ENCODE measurements at regions not wholly inside any gene's neighbourhood (a gene's known extent, or its start where the extent isn't known, plus 50 kb on each side); places are given as distances from the start of the nearest gene placed in this dataset.
"Not testable (repeated sequence)": the region's sequence is repeated elsewhere in the genome, so short reads cannot be mapped to it uniquely, and the experiment has no call there.

DNA sequence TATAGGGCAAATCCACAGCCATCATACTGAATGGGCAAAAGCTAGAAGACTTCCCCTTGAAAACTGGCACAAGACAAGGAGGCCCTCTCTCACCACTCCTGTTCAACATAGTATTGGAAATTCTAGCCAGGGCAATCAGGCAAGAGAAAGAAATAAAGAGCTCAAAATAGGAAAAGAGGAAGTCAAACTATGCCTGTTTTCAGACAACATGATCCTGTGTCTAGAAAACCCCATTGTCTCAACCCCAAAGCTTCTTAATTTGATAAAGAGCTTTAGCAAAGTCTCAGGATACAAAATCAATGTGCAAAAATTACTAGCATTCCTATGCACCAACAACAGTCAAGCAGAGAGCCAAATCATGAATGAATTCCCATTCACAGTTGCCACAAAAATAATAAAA lies 160.3 kb downstream of the CXXC4 start:
- H3K27me3 ChIP-seq: no peaks in the 10 kb centered on the region
- no peak overlapping the region for H3K27ac ChIP-seq
- H3K36me3 ChIP-seq: no peaks in the 10 kb centered on the region
- H3K9me3 ChIP-seq: peaks cover 0 to 5% (median 0%) of the 10 kb centered on the region in 4 donors
- DNase-seq: no peak
- no peak overlapping the region for H3K4me3 ChIP-seq
- H3K4me1 ChIP-seq: no peaks in the 10 kb centered on the region
- TF ChIP-seq, protein P1, sequence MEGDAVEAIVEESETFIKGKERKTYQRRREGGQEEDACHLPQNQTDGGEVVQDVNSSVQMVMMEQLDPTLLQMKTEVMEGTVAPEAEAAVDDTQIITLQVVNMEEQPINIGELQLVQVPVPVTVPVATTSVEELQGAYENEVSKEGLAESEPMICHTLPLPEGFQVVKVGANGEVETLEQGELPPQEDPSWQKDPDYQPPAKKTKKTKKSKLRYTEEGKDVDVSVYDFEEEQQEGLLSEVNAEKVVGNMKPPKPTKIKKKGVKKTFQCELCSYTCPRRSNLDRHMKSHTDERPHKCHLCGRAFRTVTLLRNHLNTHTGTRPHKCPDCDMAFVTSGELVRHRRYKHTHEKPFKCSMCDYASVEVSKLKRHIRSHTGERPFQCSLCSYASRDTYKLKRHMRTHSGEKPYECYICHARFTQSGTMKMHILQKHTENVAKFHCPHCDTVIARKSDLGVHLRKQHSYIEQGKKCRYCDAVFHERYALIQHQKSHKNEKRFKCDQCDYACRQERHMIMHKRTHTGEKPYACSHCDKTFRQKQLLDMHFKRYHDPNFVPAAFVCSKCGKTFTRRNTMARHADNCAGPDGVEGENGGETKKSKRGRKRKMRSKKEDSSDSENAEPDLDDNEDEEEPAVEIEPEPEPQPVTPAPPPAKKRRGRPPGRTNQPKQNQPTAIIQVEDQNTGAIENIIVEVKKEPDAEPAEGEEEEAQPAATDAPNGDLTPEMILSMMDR (IDR thresholded peaks at IDR 0.05): no peak
- TF ChIP-seq POLR2A (IDR thresholded peaks at IDR 0.05): no peak

DNA sequence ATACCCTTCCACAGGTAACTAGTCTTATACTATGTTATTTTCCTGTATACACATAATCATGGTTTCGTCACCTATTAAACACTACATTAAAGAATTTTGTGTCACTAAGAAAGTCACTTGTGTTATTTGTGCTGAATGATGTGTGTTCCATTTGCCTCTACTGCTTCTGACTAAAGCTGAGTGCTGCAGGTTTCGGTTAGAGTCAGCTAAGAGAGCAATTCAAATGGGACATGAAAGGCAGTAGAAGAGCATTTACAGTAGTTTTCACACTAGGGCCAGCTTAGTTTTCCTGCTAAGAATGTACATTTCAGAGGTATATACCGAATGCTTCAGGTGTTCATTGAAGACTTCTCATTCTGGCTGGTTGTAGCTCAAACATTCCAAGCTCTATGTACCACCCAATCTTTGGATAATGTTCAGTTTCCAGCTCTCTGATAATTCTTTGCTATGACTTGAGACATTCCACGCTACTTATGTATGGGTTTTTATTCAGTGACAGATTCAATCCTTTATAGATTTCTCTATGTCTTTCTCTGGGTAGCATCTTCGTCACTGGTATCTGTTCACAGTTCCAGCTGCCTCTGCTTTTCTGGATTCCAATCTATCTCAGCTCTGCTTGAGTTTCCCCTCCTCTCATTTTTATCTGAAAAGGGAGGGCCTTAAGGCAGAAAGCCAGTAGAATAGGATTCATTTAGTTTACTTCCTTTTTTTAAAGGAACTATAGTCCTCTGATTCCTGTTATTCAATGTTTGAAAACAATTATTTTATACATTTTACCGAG lies 164.4 kb downstream of the CXXC4 start:
- no peaks in the 10 kb centered on the region for H3K27me3 ChIP-seq
- no peaks in the 10 kb centered on the region for H3K4me1 ChIP-seq
- H3K36me3 ChIP-seq: no peaks in the 10 kb centered on the region
- no peak overlapping the region for H3K27ac ChIP-seq
- TF ChIP-seq, protein P1 (IDR thresholded peaks at IDR 0.05): no peak
- TF ChIP-seq POLR2A (IDR thresholded peaks at IDR 0.05): no peak
- peaks cover 0 to 5% (median 0%) of the 10 kb centered on the region in 4 donors for H3K9me3 ChIP-seq
- H3K4me3 ChIP-seq: no peak overlapping the region
- DNase-seq: no peak

DNA sequence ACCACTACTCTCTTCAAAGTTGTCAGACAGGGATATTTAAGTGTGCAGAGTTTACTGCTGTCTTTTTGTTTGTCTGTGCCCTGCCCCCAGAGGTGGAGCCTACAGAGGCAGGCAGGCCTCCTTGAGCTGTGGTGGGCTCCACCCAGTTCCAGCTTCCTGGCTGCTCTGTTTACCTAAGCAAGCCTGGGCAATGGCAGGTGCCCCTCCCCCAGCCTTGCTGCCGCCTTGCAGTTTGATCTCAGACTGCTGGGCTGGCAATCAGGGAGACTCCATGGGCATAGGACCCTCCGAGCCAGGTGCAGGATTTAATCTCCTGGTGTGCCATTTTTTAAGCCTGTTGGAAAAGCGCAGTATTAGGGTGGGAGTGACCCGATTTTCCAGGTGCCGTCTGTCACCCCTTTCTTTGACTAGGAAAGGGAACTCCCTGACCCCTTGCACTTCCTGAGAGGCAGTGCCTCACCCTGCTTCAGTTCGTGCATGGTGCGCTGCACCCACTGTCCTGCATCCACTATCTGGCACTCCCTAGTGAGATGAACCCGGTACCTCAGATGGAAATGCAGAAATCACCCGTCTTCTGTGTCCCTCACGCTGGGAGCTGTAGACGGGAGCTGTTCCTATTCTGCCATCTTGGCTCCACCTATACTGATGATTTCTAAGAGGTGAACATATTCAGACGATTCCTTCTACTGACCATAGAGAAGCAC lies 167.6 kb downstream of the CXXC4 start:
- not testable (repeated sequence) for H3K4me3 ChIP-seq, H3K9me3 ChIP-seq, H3K4me1 ChIP-seq, H3K27ac ChIP-seq, H3K27me3 ChIP-seq, H3K36me3 ChIP-seq, DNase-seq

DNA sequence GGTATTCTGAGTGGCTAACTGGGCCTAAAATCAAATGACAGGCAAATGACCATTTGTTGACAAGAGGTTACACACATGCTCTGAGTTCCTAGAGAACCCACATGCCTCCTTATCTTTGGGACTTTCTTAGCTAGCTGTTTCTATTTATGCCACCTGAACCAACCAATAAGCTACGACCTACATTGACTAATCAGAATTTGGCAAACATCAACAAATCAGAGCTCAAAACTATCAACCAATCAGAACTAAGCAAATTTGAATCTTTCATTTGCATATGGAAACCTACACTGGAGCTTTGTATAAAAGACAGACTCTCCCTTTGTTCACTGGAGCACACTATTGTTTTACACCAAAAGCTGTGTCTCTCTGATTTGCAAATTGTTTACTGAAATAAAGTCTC lies 192.0 kb downstream of the CXXC4 start:
- no peak for TF ChIP-seq POLR2A (IDR thresholded peaks at IDR 0.05)
- TF ChIP-seq, protein P1 (IDR thresholded peaks at IDR 0.05): no peak
- no peak for DNase-seq
- no peaks in the 10 kb centered on the region for H3K9me3 ChIP-seq
- no peak overlapping the region for H3K27ac ChIP-seq
- no peaks in the 10 kb centered on the region for H3K4me1 ChIP-seq
- H3K27me3 ChIP-seq: no peaks in the 10 kb centered on the region
- H3K4me3 ChIP-seq: no peak overlapping the region
- no peaks in the 10 kb centered on the region for H3K36me3 ChIP-seq

DNA sequence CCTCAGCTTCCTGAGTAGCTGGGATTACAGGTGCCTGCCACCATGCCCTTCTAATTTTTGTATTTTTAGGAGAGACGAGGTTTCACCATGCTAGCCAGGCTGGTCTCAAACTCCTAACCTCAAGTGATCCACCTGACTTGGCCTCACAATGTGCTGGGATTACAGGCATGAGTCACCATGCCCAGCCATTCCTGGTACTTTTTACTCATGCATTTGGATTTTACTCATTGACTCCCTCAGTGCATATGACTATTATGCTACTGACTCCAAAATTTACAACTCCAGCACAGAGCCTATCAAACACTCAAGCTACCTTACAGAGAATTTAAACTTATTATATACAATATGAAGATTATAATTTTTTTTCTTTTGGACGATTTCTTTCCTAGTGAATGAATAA lies 199.9 kb downstream of the CXXC4 start:
- TF ChIP-seq POLR2A (IDR thresholded peaks at IDR 0.05): no peak
- TF ChIP-seq, protein P1 (IDR thresholded peaks at IDR 0.05): no peak
- Histone ChIP-seq H3K27me3 (no peaks in the 10 kb centered on the region), H3K27ac (no peak overlapping the region), H3K9me3 (no peaks in the 10 kb centered on the region), H3K4me1 (no peaks in the 10 kb centered on the region), H3K4me3 (no peak overlapping the region), H3K36me3 (no peaks in the 10 kb centered on the region)
- no peak for DNase-seq

DNA sequence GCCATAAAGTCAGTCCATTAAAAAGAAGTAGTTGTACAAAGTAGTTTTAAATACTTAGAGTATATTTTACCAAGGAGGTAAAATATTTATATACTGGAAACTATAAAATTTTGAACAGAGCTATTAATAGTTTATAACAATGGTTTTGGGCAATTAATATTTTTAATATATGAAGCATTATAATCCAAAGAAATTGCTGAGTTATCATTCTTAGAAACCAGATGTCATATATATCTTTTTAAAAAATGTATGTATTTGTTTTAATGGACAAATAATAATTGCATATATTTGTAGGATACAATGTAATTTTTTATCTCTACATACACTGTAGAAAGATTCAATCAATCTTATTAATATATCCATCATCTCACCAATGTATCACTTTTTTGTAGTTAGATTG lies 207.8 kb downstream of the CXXC4 start:
- no peaks in the 10 kb centered on the region for H3K9me3 ChIP-seq
- no peaks in the 10 kb centered on the region for H3K27me3 ChIP-seq
- no peaks in the 10 kb centered on the region for H3K36me3 ChIP-seq
- no peak for DNase-seq
- TF ChIP-seq POLR2A (IDR thresholded peaks at IDR 0.05): no peak
- H3K27ac ChIP-seq: no peak overlapping the region
- H3K4me3 ChIP-seq: no peak overlapping the region
- no peaks in the 10 kb centered on the region for H3K4me1 ChIP-seq

All from Peyer's patch (tissue), 4 donors.